Chondrocyte (in vitro differentiated cells): ENCODE measurements at regions not wholly inside any gene's neighbourhood (a gene's known extent, or its start where the extent isn't known, plus 50 kb on each side); places are given as distances from the start of the nearest gene placed in this dataset.
A peak's percentile ranks its signal among the peaks of the same experiment; 100 is the strongest.
"Not testable (repeated sequence)": the region's sequence is repeated elsewhere in the genome, so short reads cannot be mapped to it uniquely, and the experiment has no call there.

Experiments
- DNase-seq: peaks from one replicate; pipeline ENCODE4 v3.0.0; 2021; ENCODE audit warnings: mixed read lengths, low spot score
- H3K27ac Mint-ChIP-seq: one replicate; pipeline ENCODE4 v1.8.0; 2021; ENCODE audit warnings: mild to moderate bottlenecking, moderate library complexity, mixed read lengths; ENCODE audit not compliant: unreplicated experiment
- H3K27me3 Mint-ChIP-seq: 2 replicates; pipeline ENCODE4 v1.8.0; 2021; ENCODE audit warnings: low read depth, mixed read lengths
- H3K36me3 Mint-ChIP-seq: 2 replicates; pipeline ENCODE4 v1.8.0; 2021; ENCODE audit warnings: low read depth, mixed read lengths
- H3K4me1 Mint-ChIP-seq: 2 replicates; pipeline ENCODE4 v1.8.0; 2021; ENCODE audit warnings: low read depth, mild to moderate bottlenecking, mixed read lengths
- H3K4me3 Mint-ChIP-seq: one replicate; pipeline ENCODE4 v1.8.0; 2021; ENCODE audit warnings: mild to moderate bottlenecking, moderate library complexity, mixed read lengths; ENCODE audit not compliant: unreplicated experiment
- H3K9me3 Mint-ChIP-seq: 2 replicates; pipeline ENCODE4 v1.8.0; 2021; ENCODE audit warnings: low read depth, mixed read lengths

- not testable (repeated sequence) for H3K36me3 Mint-ChIP-seq, H3K27ac Mint-ChIP-seq, H3K27me3 Mint-ChIP-seq, H3K4me1 Mint-ChIP-seq, H3K4me3 Mint-ChIP-seq, H3K9me3 Mint-ChIP-seq
- DNase-seq: peak; percentile 19
These were observed 83.2 kb downstream of the POTEB3 start for GRCh38 chr15:21357056-21357455.

- peak; percentile 21 for DNase-seq
- not testable (repeated sequence) for H3K4me3 Mint-ChIP-seq, H3K9me3 Mint-ChIP-seq, H3K27me3 Mint-ChIP-seq, H3K27ac Mint-ChIP-seq, H3K4me1 Mint-ChIP-seq, H3K36me3 Mint-ChIP-seq
These were observed 84.4 kb downstream of the POTEB3 start for GRCh38 chr15:21355944-21356343.

GRCh38 chr15:21354597-21354996 lies 85.7 kb downstream of the POTEB3 start:
- H3K36me3 Mint-ChIP-seq, H3K4me1 Mint-ChIP-seq, H3K27me3 Mint-ChIP-seq, DNase-seq, H3K4me3 Mint-ChIP-seq, H3K27ac Mint-ChIP-seq, H3K9me3 Mint-ChIP-seq: not testable (repeated sequence)

- H3K27me3 Mint-ChIP-seq, DNase-seq, H3K4me1 Mint-ChIP-seq, H3K27ac Mint-ChIP-seq, H3K4me3 Mint-ChIP-seq, H3K36me3 Mint-ChIP-seq, H3K9me3 Mint-ChIP-seq: not testable (repeated sequence)
These were observed 87.5 kb downstream of the POTEB3 start for GRCh38 chr15:21352670-21353318.

GRCh38 chr15:21344960-21345359 lies 95.3 kb downstream of the POTEB3 start:
- H3K4me3 Mint-ChIP-seq, DNase-seq, H3K27me3 Mint-ChIP-seq, H3K36me3 Mint-ChIP-seq, H3K27ac Mint-ChIP-seq, H3K9me3 Mint-ChIP-seq, H3K4me1 Mint-ChIP-seq: not testable (repeated sequence)

- not testable (repeated sequence) for H3K27ac Mint-ChIP-seq, H3K4me1 Mint-ChIP-seq, H3K36me3 Mint-ChIP-seq, H3K4me3 Mint-ChIP-seq, H3K9me3 Mint-ChIP-seq, DNase-seq, H3K27me3 Mint-ChIP-seq
These were observed 95.8 kb downstream of the POTEB3 start for GRCh38 chr15:21344500-21344899.

- not testable (repeated sequence) for H3K4me3 Mint-ChIP-seq, H3K27ac Mint-ChIP-seq, DNase-seq, H3K9me3 Mint-ChIP-seq, H3K36me3 Mint-ChIP-seq, H3K4me1 Mint-ChIP-seq, H3K27me3 Mint-ChIP-seq
These were observed 103.3 kb downstream of the POTEB3 start for GRCh38 chr15:21337028-21337427.

- H3K4me3 Mint-ChIP-seq, H3K4me1 Mint-ChIP-seq, DNase-seq, H3K36me3 Mint-ChIP-seq, H3K27me3 Mint-ChIP-seq, H3K27ac Mint-ChIP-seq, H3K9me3 Mint-ChIP-seq: not testable (repeated sequence)
These were observed 115.4 kb downstream of the POTEB3 start for GRCh38 chr15:21324720-21325460.

GRCh38 chr15:21284353-21284752 lies 155.9 kb downstream of the POTEB3 start:
- not testable (repeated sequence) for H3K27ac Mint-ChIP-seq, H3K36me3 Mint-ChIP-seq, H3K4me1 Mint-ChIP-seq, H3K4me3 Mint-ChIP-seq, DNase-seq, H3K27me3 Mint-ChIP-seq, H3K9me3 Mint-ChIP-seq

- not testable (repeated sequence) for H3K9me3 Mint-ChIP-seq, H3K27me3 Mint-ChIP-seq, H3K4me1 Mint-ChIP-seq, H3K36me3 Mint-ChIP-seq, DNase-seq, H3K4me3 Mint-ChIP-seq, H3K27ac Mint-ChIP-seq
These were observed 157.1 kb downstream of the POTEB3 start for GRCh38 chr15:21283210-21283609.

GRCh38 chr15:21280272-21280671 lies 160.0 kb downstream of the POTEB3 start:
- not testable (repeated sequence) for H3K27me3 Mint-ChIP-seq, H3K36me3 Mint-ChIP-seq, H3K27ac Mint-ChIP-seq, H3K9me3 Mint-ChIP-seq, H3K4me1 Mint-ChIP-seq, DNase-seq, H3K4me3 Mint-ChIP-seq

GRCh38 chr15:21272176-21272982 lies 167.9 kb downstream of the POTEB3 start:
- not testable (repeated sequence) for H3K36me3 Mint-ChIP-seq, H3K27ac Mint-ChIP-seq, H3K4me1 Mint-ChIP-seq, H3K4me3 Mint-ChIP-seq, H3K27me3 Mint-ChIP-seq, DNase-seq
- peaks cover 37% of the 10 kb centered on the region for H3K9me3 Mint-ChIP-seq
